HG03571 (cell line): ENCODE measurements at regions not wholly inside any gene's neighbourhood (a gene's known extent, or its start where the extent isn't known, plus 50 kb on each side); places are given as distances from the start of the nearest gene placed in this dataset.
A peak's percentile ranks its signal among the peaks of the same experiment; 100 is the strongest.

Experiments used
- ATAC-seq: cut with Tn5 transposase; IDR thresholded peaks from one replicate; pipeline ENCODE4 v1.9.1; 2021; ENCODE audit not compliant: unreplicated experiment

- ATAC-seq = no peak
These were observed 65.4 kb upstream of the STEAP1B start for GRCh38 chr7:22565315-22565811.

DNA sequence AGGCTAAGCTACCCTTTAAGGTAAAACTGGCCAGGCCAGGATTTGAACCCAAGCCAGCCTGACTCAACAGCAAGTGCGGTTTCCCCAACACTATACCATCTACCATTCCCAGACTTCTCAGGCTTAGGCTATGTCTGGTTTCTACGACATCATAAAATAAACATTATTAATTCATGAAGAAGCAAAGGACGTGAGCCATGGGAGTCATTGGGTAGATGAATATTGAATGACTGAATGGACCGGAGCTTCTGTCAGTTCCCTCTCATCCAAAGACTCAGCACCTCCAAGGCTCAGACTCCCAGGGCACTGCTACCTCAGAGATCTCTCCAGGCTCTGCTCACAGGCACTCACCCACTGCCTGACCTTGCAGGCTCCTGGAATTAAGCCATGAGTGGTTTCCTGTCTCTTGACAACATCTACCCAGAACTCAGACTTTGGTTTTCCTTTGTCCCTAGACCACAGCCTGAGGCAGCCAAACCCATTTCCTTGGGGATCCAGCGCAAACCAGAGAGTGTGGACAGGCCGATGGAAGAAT, 64.6 kb upstream of the STEAP1B start:
- no peak for ATAC-seq

DNA sequence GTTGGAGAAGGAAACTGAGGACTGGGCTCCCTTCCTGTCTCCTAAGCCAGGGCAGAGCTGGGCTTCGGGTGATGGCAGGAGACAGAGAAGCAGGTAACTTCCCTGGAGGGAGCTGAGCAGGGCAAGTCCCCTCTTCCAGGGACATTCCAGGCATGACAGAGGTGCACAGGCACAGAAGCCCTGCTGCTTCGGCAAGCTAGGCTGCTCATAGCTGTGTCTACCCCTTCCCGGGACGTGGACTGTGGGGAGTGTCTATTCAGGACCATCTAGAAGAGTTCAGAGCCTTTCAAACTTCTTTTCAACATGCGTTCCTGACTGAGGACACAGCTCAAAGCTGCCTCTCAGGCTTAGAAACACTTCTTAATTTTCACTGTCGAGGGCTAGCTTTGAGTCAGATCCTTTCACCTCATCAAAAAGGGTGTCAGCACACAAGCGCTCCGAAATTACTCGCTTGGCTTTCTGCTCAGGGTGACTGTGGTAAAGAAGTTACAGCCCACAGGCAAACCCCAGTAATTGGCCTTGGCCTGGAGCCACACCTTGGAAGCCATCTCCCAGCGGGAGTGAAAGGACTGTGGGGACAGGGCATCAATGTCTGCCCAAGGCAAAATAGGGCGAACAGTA, 63.7 kb upstream of the STEAP1B start:
- ATAC-seq = no peak

DNA sequence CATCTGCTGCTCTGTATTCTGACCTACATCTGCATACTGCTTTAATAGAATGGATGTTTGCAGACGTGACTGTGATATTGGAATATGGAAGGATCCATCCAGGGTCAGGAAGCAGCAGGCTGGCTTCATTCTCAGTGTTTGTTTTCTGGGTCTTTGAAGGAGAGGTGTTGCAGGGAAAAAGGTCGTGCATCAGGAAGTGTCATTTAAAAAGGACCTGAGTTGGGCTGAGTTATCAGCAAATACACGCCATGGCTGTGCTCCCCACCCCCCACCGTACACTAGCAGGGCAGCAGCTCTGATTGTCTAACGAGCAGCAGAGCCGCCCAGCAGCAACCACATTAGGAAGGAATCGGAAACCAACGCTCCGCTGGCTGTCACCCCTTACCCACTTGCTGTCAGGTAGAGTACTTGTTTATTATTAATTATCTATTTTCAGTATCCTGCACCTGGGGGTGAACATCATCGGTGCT, 63.1 kb upstream of the STEAP1B start:
- no peak for ATAC-seq

DNA sequence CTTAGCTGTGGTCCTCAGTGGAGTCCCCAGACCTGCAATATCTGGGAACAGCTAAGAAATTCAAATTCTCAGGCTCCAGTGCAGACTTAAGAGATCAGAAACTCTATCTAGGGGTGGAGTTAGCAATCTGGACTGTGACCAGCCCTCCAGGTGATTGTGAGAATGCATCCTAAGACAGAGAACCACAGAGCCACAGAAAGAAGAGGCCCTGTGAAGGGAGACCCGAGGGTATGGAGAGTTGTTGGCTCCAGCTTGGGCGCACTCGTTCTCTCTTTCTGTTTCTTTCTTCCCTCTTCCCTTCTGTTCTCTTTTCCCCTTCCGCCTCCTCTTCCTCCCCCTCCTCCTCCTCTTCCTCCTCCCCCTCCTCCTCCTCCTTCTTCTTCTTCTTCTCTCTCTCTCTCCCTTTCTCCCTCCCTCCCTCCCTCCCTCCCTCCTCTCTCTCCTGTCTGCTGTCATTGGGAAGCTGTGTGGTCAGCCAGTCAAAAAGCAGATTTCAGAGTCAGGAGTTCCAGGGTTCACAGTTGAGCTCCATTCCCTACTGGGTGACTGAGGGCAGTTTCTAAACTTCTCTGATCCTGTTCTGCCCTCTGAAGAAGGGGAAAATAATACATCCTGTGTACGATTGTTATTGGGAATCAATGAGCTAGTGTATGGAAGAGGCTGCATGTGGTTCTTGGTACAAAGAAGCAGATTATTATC, 62.1 kb upstream of the STEAP1B start:
- peak; percentile 34 for ATAC-seq

- no peak for ATAC-seq
These were observed 61.4 kb upstream of the STEAP1B start for GRCh38 chr7:22561321-22561811.

DNA sequence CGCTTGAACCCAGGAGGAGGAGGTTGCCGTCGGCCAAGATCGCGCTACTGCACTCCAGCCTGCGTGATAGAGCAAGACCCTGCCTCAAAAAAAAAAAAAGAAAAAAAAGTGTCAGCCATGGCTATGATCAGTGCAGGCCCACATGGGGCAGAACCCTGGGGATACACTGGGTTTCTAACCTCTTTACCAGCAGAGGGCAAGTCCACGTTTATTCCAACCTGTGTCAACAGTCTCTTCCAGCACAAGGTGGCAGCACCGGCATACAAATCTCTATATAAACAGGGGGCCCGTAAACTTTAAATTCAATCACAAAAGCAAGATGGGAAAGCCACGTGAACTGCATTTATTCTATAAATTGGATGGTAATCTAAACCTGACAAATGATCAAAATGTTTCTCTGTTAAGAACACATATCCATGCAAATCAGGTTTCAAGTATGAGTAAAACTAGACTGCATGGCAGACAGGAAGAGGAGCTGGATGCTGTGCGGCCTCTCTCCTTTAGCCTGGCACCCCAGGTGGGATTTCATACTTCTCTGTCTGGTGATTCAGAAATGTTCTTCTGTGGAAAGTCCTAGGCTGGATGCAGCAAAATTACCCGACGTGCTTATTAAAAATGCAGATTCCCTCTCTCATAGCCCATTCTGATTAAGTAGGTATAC, 60.0 kb upstream of the STEAP1B start:
- peak; percentile 44 for ATAC-seq

GRCh38 chr7:22557167-22557566, 57.2 kb upstream of the STEAP1B start:
- ATAC-seq = no peak

GRCh38 chr7:22555476-22555875, 55.5 kb upstream of the STEAP1B start:
- no peak for ATAC-seq

GRCh38 chr7:22554184-22554583, 54.2 kb upstream of the STEAP1B start:
- ATAC-seq = no peak

GRCh38 chr7:22551768-22552513, 52.0 kb upstream of the STEAP1B start:
- peak; percentile 81 for ATAC-seq

GRCh38 chr7:22550514-22551030, 50.6 kb upstream of the STEAP1B start:
- no peak for ATAC-seq

DNA sequence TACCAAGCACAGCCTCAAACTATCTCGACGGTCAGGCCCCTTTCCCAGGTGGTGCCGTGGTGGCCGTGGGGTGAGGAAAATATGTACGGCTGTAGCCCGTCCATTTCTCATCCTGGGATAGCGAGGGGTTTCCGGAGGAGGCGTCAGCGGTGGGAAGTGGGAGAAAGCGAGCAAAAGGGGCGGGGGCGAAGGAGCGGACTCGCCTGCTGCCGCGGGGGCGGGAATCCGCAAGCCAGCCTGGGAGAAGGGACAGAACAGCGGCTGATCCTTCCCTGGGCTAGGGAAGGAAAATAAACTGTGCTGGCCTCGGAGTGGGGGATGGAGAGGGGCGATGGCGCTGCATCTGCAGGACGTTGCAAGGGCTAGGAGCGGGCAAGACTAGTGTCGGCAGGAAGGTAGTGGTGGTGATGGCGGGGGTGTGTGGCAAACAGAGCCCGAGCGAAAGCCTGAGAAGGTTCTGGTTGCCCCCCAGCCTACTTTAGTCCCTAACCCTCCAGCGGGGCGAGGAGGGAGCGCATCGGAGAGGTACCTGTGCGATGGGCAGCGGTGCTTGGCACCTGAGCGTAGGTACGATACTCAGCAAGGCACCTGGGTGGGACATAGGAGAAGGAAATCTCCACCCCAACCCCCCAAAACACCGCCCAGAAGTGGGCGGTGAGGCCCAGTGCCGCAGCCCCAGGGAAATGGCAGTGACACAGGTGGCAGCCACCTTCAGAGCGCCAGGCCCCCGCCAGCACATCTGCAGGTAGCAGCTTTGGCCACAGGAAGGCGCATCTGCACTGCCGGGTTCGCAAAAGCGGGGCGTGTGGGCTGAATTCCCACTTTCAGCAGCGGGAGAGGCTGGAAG, 49.9 kb upstream of the STEAP1B start:
- ATAC-seq = no peak
